AG04450 (cell line): ENCODE measurements at regions not wholly inside any gene's neighbourhood (a gene's known extent, or its start where the extent isn't known, plus 50 kb on each side); places are given as distances from the start of the nearest gene placed in this dataset.
A peak's percentile ranks its signal among the peaks of the same experiment; 100 is the strongest.

Experiments used
- CTCF ChIA-PET: fragments of 300-600, 350-600 bp; formaldehyde crosslinking; extraction: SDS; loops from one replicate; lab custom pipeline; 2022; ENCODE audit warnings: antibody characterized with exemption, inconsistent platforms; lab: Charles Lee
- POLR2A ChIA-PET: fragments of 350-600 bp; formaldehyde crosslinking; extraction: SDS; loops from one replicate; lab custom pipeline; 2021; ENCODE audit warnings: antibody characterized with exemption, inconsistent platforms; lab: Yijun Ruan, JAX
- DNase-seq: peaks from one replicate; pipeline ENCODE4 v3.0.0-alpha.2; 2011; ENCODE audit warnings: low read depth, low spot score
- H3K27ac ChIP-seq: one replicate; pipeline ENCODE4 v1.5.1; 2012; ENCODE audit warnings: low read depth, low read length, control low read depth
- H3K27me3 ChIP-seq: one replicate; pipeline ENCODE4 v1.6.0; 2012; ENCODE audit warnings: low read length; ENCODE audit not compliant: control insufficient read depth, insufficient read depth
- H3K4me3 ChIP-seq: 2 replicates; pipeline ENCODE4 v1.5.1; 2011; ENCODE audit warnings: mild to moderate bottlenecking, low read depth, low read length, control low read depth
- H3K9me3 ChIP-seq: 2 replicates; pipeline ENCODE4 v1.5.1; 2012; ENCODE audit warnings: low read length; ENCODE audit not compliant: control insufficient read depth, insufficient read depth
- CTCF ChIP-seq: IDR thresholded peaks from 2 replicates; pipeline ENCODE4 v1.5.1; 2011; ENCODE audit warnings: low read depth, low read length, control low read depth, inconsistent platforms

DNA sequence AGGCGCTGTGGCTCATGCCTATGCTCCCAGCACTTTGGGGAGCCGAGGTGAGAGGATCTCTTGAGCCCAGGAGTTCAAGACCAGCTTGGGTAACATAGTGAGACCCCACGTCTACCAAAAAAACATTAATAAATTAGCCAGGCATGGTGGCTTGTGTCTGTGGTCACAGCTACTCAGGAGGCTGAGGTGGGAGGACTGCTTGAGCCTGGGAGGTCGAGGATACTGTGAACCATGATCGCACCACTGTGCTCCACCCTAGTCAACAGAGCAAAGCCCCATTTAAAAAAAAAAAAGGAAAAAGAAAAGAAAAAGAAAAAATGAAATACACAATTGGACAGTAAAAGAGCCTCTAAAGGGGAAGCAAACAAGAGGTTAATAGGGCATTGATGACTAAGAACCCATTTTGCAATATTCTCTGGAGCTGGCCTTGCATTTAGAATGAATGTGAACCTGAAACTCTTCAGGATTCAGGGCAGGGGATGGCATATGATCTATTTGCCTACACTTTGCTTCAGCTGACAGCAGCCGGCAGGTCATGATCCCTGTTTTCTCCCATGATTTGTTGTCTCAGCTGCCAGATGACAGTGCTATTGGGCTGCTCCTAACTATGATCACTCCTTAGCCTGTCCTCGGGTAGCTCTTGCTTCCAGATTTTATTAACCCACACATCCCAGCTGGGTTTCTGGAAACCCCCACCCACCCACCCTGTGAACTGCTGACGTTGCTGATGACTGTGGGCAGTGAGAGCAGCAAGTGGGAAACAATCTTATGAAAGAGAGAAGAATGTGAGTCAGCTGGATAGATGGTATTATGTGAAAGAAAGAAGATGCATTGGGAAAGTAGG lies 83.8 kb upstream of the ELOVL5 start:
- ChIA-PET POLR2A (interaction anchor here (1.0 kb wide), 1 partner anchor 73 kb away, joined by 3 read pairs; no protein-coding TSS in a partner anchor), CTCF (interaction anchor here (0.6 to 3.8 kb wide), 6 partner anchors 22 to 1012 kb away, joined by 3 to 18 read pairs (median 6); no protein-coding TSS in a partner anchor)
- Histone ChIP-seq H3K4me3 (no peak overlapping the region), H3K9me3 (no peaks in the 10 kb centered on the region), H3K27me3 (no peaks in the 10 kb centered on the region), H3K27ac (peak overlapping the region; percentile 68)
- DNase-seq, result peak; percentile 37
- no peak for TF ChIP-seq CTCF

DNA sequence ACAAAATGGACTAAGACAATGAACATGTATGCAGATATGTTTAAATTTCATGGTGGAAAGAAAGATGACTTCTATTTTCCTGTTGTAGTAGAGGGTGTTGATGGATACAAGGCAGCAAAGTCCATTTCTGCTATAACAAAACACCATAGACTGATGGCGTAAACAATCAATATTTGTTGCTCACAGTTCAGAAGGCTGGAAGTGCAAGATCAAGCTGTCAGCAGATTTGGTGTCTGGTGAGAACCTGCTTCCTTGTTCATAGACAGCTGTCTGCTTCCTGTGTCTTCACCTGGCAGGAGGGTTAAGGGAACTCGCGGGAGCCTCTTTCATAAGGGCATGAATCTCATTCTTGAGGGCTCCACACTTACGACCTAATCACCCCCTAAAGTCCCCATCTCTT lies 83.0 kb upstream of the ELOVL5 start:
- no peak for DNase-seq
- no peak for TF ChIP-seq CTCF
- ChIA-PET CTCF (interaction anchor here (0.8 kb wide), 1 partner anchor 52 kb away, joined by 3 read pairs; no protein-coding TSS in a partner anchor), POLR2A (no interaction called here)
- H3K9me3 ChIP-seq, result no peaks in the 10 kb centered on the region
- H3K27ac ChIP-seq, result no peak overlapping the region
- H3K27me3 ChIP-seq, result no peaks in the 10 kb centered on the region
- no peak overlapping the region for H3K4me3 ChIP-seq

- Histone ChIP-seq H3K9me3 (no peaks in the 10 kb centered on the region), H3K27ac (no peak overlapping the region), H3K4me3 (no peak overlapping the region), H3K27me3 (no peaks in the 10 kb centered on the region)
- ChIA-PET CTCF (interaction anchor here (0.7 kb wide), 1 partner anchor 259 kb away, joined by 3 read pairs; no protein-coding TSS in a partner anchor), POLR2A (no interaction called here)
- no peak for TF ChIP-seq CTCF
- no peak for DNase-seq
These were observed 80.7 kb upstream of the ELOVL5 start for GRCh38 chr6:53429401-53429800.

DNA sequence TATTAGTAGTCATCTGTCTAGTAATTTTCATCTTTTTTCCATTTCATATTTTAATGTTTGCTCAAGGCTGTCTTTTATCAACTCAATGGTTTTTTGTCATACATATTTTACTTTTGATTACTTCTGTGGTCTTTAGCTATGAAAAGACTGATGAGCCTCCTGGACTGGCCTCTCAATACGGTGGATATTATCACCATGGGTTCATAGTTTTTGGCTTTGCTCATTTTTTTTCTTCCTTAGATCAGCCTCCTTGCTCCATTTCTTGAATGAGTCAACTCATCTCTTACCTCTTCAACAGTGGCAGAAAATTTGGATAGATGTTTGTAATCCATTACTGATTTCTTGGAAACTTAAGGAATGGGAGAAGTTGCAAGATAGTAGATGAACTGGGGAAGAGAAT lies 80.1 kb upstream of the ELOVL5 start:
- H3K27me3 ChIP-seq, result peaks cover 3% of the 10 kb centered on the region
- CTCF ChIA-PET, result no interaction called here
- POLR2A ChIA-PET, result no interaction called here
- no peak overlapping the region for H3K4me3 ChIP-seq
- DNase-seq, result no peak
- no peak overlapping the region for H3K27ac ChIP-seq
- no peaks in the 10 kb centered on the region for H3K9me3 ChIP-seq
- no peak for TF ChIP-seq CTCF

GRCh38 chr6:53426667-53427270 lies 78.0 kb upstream of the ELOVL5 start:
- CTCF ChIA-PET, result interaction anchor here (1.2 to 1.8 kb wide), 2 partner anchors 11 to 255 kb away, joined by 3 to 6 read pairs; no protein-coding TSS in a partner anchor
- POLR2A ChIA-PET, result no interaction called here
- no peak for TF ChIP-seq CTCF
- DNase-seq, result no peak
- Histone ChIP-seq H3K27me3 (peaks cover 9% of the 10 kb centered on the region), H3K9me3 (no peaks in the 10 kb centered on the region), H3K4me3 (no peak overlapping the region), H3K27ac (no peak overlapping the region)
